ENCODE measurements at regions not wholly inside any gene's neighbourhood (a gene's known extent, or its start where the extent isn't known, plus 50 kb on each side); places are given as distances from the start of the nearest gene placed in this dataset.

DNA sequence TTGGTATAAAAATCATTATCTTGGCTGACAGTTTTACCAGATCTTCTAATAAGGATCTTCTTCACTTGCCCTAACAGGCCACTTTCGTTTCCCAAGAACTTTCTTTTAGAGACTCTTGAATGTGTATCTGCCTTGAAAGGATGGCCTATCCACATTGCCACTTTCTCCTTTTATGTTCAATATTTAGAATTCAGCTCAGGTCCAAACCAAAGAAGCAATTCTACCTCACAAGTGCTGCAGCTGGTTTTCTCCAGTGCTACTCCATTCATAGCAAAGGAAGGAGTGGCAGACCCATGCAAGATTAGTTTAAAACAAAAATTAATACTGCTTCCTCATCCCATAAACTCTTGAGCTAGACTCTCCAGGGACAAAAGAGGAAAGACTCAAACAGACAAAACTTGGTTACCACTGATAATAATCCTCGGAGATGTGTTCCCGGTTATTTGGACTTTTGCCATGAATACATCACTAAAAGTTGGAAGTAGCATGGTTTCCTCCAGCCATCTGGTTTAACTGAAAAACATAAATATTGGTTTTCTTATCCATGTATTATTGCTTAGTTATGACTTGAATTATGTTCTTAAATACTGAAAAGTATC is 401.8 kb downstream of the PABPC4L start:
- TF ChIP-seq, protein P1, sequence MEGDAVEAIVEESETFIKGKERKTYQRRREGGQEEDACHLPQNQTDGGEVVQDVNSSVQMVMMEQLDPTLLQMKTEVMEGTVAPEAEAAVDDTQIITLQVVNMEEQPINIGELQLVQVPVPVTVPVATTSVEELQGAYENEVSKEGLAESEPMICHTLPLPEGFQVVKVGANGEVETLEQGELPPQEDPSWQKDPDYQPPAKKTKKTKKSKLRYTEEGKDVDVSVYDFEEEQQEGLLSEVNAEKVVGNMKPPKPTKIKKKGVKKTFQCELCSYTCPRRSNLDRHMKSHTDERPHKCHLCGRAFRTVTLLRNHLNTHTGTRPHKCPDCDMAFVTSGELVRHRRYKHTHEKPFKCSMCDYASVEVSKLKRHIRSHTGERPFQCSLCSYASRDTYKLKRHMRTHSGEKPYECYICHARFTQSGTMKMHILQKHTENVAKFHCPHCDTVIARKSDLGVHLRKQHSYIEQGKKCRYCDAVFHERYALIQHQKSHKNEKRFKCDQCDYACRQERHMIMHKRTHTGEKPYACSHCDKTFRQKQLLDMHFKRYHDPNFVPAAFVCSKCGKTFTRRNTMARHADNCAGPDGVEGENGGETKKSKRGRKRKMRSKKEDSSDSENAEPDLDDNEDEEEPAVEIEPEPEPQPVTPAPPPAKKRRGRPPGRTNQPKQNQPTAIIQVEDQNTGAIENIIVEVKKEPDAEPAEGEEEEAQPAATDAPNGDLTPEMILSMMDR (conservative IDR thresholded peaks at IDR 0.05; ENCODE audit: low read depth, low read length): no peak
- TF ChIP-seq, protein P2, sequence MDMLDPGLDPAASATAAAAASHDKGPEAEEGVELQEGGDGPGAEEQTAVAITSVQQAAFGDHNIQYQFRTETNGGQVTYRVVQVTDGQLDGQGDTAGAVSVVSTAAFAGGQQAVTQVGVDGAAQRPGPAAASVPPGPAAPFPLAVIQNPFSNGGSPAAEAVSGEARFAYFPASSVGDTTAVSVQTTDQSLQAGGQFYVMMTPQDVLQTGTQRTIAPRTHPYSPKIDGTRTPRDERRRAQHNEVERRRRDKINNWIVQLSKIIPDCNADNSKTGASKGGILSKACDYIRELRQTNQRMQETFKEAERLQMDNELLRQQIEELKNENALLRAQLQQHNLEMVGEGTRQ (IDR thresholded peaks at IDR 0.05; ENCODE audit: low read depth, low read length): no peak
- TF ChIP-seq POLR2A (IDR thresholded peaks at IDR 0.05; ENCODE audit: low read depth, low read length) (no peak), MAFK (IDR thresholded peaks at IDR 0.05; ENCODE audit: low read depth, low read length) (no peak), MXI1 (IDR thresholded peaks at IDR 0.05; ENCODE audit: borderline replicate concordance, low read depth, low read length) (no peak)

Measured in IMR-90 (cell line).